Posterior cingulate gyrus (tissue), 11 donors: ENCODE measurements at regions not wholly inside any gene's neighbourhood (a gene's known extent, or its start where the extent isn't known, plus 50 kb on each side); places are given as distances from the start of the nearest gene placed in this dataset.

Experiments
- DNase-seq, 10 donors: peaks; one replicate each; pipeline versions ENCODE4 v3.0.0 to v3.0.0-alpha.2; 2020 to 2021; ENCODE audit warnings: mixed read lengths in 3 of 10
- intact Hi-C: fragments of 100-400 bp; cut with DNase I; formaldehyde crosslinking; loops from one replicate; pipeline ENCODE4 v1.15.1; 2023

DNA sequence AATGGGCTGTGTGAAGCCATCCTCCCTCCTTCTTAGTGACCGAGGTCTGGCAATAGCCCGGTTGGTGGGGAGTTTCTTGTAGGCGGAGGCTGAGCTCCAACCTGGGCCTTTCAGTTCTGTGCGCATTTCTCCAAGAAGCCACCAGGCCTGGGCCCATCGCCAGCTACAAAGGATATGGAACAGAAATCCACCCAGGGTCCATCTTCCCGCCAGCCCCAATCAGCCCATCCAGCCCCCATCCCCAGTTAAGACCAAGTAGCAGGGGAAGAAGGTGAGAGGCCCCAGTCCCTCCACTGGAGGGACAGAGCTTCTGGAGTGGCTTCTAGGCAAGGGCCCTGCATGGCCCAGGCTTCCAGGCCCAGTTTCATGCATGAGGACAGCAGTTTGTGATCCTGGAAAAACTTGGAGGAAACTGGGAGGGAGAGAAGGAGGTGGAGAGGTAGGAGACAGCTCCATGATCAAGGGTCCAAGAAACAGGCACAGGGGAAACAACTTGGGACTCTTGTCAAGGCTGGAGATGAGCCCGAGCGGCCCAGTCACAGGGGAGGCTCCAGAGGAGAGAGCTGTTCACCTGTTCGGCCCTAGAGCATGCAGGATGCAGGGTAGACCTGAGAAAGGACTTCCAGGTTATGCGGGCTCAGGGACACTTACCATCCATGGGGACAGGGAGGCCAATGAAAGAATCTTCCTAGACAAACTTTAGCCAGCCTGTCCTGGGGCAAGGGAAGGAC is 261.2 kb downstream of the PTPRU start:
- intact Hi-C loops: no loop called here
- DNase-seq: no peak

DNA sequence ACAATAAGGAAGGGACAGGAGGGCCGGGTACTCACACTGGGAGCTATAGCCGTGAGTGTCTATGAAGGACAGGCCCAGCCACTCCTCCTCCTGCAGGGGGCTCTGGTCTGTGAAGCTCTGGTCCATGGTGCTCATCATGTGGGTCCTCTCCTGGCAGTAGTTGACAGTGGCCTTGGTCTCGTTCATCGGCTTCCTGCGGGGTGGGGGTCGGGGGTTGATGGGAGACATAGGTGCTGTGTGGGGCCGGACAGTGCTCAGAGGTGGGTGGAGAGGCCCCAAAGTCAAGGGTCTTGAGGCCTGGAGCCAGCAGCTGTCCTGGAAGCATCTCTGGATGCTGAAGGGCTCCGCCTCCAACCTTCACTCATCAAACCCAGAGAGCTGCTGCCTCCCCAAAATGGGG is 260.4 kb downstream of the PTPRU start:
- intact Hi-C loops: no loop called here
- no peak for DNase-seq

DNA sequence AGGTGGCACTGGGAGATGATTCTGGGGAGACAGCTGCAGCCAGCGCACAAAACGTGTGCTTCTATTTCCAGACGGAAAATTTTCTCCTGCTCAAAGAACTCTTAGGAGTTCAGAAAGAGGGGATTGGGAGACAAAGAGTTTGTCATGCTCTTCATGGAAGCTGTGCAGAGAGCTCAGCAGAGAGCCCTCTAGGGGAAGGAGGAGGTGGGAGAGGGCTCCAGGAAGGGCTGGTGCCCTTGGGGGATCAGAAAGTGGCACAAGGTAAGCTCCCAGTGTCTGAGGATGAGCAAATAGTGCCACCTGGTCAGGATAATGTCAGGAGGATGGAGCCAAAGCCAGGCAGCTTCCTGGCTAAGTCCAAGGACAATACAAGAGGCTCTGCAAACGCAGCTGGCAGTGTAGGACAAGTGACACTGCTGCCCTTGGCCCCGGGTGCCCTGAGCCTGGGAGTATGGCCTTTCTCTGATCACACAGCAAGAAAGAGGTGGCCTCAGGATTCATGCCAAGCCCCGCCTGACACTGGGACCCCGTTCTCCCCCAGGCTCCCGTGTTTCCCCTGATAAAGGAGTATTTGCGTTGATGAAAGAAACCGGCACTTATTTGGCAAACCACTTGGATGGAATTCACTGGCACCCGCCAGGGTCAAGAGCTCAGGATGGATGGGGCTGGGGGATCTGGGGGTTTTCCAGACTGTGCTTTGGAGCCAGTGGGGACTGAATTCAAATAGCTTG is 254.0 kb downstream of the PTPRU start:
- intact Hi-C loops: no loop called here
- DNase-seq: no peak

DNA sequence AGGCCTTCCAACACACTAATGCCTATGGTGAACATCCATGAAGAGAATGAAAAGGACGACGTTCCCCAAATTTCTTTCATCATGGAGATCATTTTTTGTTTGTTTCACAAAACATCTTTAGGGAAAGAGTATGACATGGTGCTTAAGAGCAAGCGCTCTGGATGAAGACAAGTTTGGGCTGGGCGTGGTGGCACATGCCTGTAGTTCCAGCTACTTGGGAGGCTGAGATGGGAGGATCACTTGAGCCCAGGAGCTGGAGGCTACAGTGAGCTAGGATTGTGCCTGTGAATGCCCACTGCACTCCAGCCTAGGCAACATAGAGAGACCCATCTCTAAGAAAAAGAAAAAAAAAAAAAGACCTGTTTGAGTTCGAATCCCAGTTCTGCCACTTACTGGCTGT is 253.1 kb downstream of the PTPRU start:
- intact Hi-C loops: no loop called here
- no peak for DNase-seq

DNA sequence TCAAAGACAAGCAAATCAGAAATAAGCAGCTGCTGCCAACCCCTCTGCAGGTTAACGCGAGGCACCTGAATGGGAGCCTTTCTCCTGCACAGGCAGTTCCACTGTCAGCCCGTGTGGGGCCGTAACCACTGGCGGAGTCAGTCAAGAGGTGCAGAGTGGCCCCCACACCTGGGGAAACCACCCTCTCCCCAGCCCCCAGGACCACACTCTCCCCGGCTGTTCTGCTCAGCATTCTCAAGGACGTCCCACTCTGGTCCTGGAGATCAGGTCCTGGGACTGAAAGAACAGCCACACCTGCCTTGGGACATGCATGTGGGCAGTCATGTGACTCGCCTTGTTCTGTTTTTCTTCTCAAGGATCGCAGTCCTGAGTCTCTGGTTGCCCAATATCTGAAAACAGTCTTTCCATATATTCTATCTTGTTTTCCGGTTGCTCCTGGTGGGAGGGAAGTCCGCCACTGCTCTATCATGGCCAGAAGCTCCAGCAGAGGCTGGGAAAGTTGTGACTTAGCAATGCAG is 252.5 kb downstream of the PTPRU start:
- DNase-seq: no peak
- intact Hi-C loops: no loop called here

GRCh38 chr1:29488086-29488793 is 251.9 kb downstream of the PTPRU start:
- DNase-seq: no peak
- intact Hi-C loops: no loop called here

DNA sequence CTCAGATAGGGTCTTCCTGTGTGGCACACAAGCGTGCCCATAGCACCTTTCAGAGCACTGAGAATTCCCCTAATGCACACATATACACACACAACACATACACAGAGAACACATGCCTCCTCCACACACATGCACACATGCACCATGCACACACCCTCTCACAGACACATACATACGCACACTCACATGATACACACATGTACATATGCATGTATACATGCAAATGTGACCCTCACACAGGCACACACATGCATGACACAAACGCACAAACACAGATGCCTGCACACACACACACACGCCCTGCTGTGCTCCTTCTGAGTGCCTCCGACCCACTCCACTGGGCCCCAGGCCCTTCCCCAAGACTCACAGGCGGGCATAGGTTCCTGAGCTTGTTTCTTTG is 251.0 kb downstream of the PTPRU start:
- intact Hi-C loops: no loop called here
- no peak for DNase-seq

DNA sequence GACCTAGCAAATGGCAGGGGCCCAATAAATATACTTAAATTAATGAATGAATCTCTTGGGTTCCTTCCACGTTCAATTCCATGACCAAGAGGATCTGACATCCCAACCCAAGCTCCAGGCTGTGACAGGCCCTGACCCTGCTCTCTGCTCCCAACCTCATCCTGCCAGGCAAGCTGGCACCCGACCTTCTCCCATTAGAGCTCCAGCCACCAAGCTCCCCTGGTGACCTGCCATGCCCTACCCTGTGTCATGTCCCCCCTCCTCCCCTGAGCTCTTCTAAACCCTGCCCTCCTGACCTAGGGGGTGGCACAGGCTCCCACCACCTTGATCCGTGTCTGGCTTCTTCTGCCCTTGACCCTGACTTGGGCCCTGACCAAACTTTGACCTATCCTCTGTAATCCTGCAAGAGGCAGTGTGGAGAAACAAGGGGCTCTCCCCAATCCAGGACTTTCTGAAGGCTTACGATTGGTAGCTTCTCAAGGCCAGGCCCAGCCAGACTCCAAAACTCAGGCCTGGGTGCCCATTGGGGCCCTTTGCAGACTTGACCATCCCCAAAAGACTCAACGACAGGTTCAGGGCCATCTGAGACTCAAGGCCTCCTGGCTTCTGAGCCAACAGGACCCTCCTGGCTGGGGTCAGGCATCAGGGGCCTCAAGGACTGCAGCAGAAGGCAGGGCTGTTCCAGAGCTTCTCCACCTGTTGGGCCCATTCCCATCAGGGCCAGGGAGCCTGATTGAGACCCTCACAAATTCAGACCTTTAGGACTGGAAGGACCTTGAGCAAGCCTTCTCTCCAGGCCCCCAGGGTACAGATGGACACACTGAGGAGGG is 249.0 kb downstream of the PTPRU start:
- DNase-seq: no peak
- intact Hi-C loops: no loop called here

- intact Hi-C loops: no loop called here
- DNase-seq: no peak
Observed at GRCh38 chr1:29482991-29483390, 246.7 kb downstream of the PTPRU start.

DNA sequence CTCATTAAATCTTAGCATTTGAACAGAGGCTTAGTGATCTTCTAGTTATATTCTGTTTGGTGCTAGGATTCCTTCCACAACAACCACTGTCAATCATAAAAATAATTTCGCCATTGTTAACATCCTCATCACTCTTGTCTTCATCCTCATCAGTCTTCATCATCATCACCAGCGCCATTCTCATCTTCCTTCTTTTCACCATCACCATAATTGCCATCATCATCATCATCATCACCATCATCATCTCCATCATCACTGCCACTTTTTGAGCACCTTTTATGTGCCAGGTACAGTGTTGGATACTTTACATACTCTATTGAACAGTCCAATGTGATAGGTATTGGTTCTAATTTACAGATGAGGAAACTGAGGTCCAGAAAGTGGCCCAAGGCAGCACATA is 245.7 kb downstream of the PTPRU start:
- DNase-seq: no peak
- intact Hi-C loops: no loop called here

- intact Hi-C loops: no loop called here
- DNase-seq: no peak
Observed at GRCh38 chr1:29481031-29481430, 244.7 kb downstream of the PTPRU start.

DNA sequence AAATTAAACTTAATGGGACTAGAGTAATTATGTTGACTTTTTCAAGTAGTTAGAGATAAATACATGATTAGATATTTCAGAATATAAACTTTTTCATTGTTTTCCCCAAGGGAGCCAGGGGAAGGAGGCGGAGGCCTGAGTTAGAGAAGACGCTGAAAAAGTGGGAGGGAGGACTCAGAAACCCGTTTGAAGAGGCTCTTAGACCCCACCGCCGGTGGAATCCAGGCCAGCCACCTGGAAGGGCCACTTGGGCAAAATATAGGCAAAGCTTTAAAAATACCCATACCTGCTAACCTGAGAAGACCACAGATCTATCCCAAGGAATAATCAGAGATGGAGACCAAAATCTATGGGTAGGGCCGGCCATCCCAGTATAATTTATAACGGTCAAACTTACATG is 242.6 kb downstream of the PTPRU start:
- intact Hi-C loops: no loop called here
- no peak for DNase-seq

GRCh38 chr1:29478151-29478791 is 241.9 kb downstream of the PTPRU start:
- intact Hi-C loops: no loop called here
- DNase-seq: no peak

DNA sequence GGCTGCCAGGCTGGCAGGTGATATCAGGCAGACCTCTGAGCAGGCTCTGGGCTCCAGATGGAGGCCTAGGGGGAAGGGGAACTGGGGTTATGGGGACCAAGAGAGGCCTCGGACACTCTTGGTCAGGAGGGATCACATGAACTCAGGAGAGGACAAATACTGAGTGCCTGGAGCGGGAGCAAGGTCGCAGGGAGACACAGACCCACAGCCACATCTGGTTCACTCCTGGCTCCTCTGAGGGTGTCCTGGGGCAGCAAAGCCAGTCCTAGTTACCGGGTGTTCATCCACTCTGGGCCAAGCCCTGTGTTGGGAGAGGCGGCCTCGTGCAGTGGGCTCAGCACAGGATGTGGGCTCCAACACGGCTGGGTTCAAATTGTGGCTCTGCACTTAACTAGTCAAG is 239.0 kb downstream of the PTPRU start:
- intact Hi-C loops: no loop called here
- no peak for DNase-seq

DNA sequence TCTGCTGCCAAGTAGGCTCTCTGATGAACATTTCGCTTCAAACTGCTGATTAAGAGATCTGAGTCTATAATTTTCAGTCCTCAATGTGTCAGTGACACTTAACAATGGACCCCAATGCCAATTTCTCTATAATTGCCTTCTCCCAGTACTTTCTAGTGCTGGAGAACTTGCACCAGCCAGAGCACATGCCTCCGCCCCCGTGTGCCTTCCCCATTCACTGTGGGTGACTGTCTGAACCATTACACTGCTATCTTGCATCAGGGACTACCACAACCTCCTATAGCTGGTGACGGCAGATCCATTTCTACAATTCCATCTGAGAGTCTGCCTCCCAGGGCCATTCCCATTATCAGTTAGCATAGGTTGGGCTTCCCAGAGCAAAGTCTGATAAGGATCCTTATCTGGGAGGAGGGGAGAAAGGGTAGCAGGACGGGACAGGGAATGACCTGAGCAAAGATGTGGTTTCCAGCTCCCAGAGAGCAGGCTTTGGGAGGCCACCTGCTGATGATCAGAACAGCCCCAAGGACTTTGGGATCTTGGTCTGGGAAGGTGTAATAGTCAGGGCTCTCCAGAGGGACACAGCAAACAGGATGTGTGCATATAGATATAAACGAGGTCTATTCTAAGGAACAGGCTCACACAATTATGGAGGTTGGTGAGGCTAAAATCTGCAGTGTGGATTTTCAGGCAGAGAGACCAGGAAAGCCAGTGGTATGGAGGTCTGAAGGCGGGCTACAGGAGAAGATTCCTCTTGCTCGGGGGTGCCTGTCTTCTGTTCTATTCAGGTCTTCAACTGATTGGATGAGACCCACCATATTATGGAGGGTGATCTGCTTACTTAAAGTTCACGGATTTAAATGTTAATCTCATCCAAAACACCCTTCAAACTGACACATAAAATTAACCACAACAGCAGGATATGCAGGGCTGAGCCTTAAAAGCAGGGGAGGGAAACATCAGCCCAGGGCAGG is 238.2 kb downstream of the PTPRU start:
- no peak for DNase-seq
- intact Hi-C loops: no loop called here

DNA sequence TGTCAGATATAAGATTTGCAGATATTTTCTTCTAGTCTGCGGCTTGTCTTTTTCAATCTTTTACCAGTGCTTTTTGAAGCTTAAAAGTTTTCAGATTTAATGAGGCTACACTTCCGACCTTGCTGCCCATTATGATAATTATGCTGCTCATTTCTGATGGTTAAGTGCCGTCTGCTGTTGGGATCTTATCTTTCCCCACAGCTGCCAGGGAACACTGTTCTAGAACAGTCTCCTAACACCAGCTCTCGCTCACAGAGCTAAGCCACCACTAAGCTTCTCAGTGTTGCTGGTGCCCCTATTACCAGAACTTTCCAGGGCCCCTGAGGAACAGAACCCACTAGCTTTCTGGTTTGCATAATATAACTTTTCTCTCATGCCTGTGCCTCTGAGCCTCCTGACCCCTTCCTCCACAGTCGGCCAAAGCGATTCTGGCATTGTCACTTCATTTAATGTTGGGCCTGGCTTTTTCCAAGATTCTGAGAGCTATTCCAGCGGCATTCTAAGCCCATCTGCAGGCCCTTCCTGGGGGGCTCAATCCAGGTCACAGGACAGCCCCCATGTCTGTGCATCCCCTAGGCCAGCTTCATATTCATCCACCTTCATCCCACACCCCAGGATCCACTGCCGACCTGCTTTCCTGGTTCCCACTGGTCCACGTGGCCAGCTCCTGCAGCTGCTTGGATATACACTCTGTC is 237.0 kb downstream of the PTPRU start:
- intact Hi-C loops: no loop called here
- no peak for DNase-seq

- no peak for DNase-seq
- intact Hi-C loops: no loop called here
Observed at GRCh38 chr1:29471487-29472313, 235.4 kb downstream of the PTPRU start.

DNA sequence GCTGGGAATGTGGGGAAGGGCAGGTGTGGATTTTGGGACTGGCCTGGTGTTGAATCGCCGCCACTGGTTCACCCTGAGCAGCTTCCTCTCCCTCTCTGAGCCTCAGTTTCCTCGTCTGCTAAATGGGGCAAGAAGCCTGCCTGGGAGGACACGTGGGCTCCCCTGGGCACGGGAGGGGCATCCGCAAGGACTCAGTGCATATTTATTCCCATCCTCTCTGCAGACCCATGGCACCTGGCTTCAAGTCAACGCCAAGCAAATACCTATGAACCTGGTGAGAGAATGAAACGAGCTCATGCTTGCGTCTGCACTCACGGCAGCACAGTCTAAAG is 234.4 kb downstream of the PTPRU start:
- DNase-seq: no peak
- intact Hi-C loops: no loop called here
